Breast epithelium (tissue), 4 donors: ENCODE measurements at regions not wholly inside any gene's neighbourhood (a gene's known extent, or its start where the extent isn't known, plus 50 kb on each side); places are given as distances from the start of the nearest gene placed in this dataset.

ENCODE experiments used
- DNase-seq, 2 donors: peaks; one replicate each; pipeline ENCODE4 v3.0.0-alpha.2; 2019; ENCODE audit warnings: low spot score in 2 of 2
- H3K27ac ChIP-seq, 2 donors: fragments of 200-600 bp; sonication (generic) in 1 of 2; one replicate each; pipeline ENCODE4 v1.5.1; 2016 to 2019; ENCODE audit warnings: mild to moderate bottlenecking in 1 of 2
- H3K27me3 ChIP-seq, 2 donors: fragments of 200-600 bp; sonication (generic) in 1 of 2; one replicate each; pipeline versions ENCODE4 v1.5.1 to v1.6.0; 2017 to 2019; ENCODE audit warnings: control low read depth in 1 of 2, mild to moderate bottlenecking in 1 of 2
- H3K36me3 ChIP-seq: fragments of 200-600 bp; one replicate; pipeline ENCODE4 v1.5.1; 2019
- H3K4me1 ChIP-seq, 2 donors: fragments of 200-600 bp; sonication (generic); one replicate each; pipeline ENCODE4 v1.5.1; 2016 to 2019; ENCODE audit warnings: control low read depth in 1 of 2
- H3K4me3 ChIP-seq, 3 donors: fragments of 200-600 bp; sonication (generic); 1 replicate in 2 of 3; 2 replicates in 1 of 3; pipeline ENCODE4 v1.5.1; 2016 to 2019; ENCODE audit warnings: mild to moderate bottlenecking in 3 of 3, moderate library complexity in 2 of 3
- H3K9me3 ChIP-seq, 2 donors: fragments of 200-600 bp; sonication (generic) in 1 of 2; one replicate each; pipeline ENCODE4 v1.5.1; 2016 to 2019; ENCODE audit warnings: control low read depth in 1 of 2
- CTCF ChIP-seq, 3 donors: fragments of 450-650 bp; IDR thresholded peaks; one replicate each; pipeline ENCODE4 v1.5.1; 2016 to 2017; ENCODE audit warnings: antibody characterized with exemption in 3 of 3, mild to moderate bottlenecking in 3 of 3, moderate library complexity in 3 of 3
- POLR2A ChIP-seq: fragments of 450-650 bp; IDR thresholded peaks from one replicate; pipeline ENCODE4 v1.6.1; 2016; ENCODE audit warnings: antibody characterized with exemption, mild to moderate bottlenecking, moderate library complexity
- POLR2AphosphoS5 ChIP-seq, 3 donors: sonication (generic); formaldehyde crosslinking; IDR thresholded peaks; one replicate each; pipeline ENCODE4 v1.6.1; 2017; ENCODE audit warnings: antibody characterized with exemption in 3 of 3
- intact Hi-C: fragments of 100-400 bp; cut with DNase I; formaldehyde crosslinking; loops from one replicate; pipeline ENCODE4 v1.15.1; 2023; ENCODE audit warnings: low total_unique reads

DNA sequence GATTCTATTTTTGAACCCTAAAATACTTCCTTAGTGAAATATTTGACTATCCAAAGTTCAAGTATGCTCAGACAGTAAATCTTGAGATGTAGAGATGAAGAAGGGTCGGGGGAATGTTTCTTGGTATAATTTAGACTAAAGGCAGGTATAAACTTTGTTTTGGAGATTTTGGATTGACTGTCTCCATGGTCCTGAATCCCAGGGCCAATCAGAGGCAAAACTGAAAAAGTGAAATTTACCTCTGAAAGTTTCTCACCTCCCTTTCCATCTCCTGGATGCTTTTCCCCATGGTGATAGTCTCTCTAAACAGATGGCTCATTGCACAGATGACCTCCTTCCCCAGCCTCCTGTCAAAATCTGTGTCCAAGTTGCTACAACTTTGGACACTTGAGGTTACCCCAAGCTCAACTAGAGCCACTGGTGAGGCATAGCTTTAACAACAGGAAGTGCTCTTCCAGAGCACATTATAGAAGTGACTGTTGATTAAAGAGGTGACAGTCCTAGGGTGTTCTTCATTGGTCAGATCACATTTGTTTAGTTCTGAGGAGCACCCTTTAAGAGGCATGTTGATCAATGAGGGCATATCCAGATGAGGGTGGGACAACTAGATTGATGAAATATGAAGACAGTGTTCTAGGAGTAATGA, 128.4 kb downstream of the AKAP11 start:
- DNase-seq = no peak
- Histone ChIP-seq H3K36me3 (no peaks in the 10 kb centered on the region), H3K27ac (no peak overlapping the region), H3K4me1 (no peaks in the 10 kb centered on the region), H3K9me3 (no peaks in the 10 kb centered on the region), H3K4me3 (no peak overlapping the region), H3K27me3 (no peaks in the 10 kb centered on the region)
- no peak for TF ChIP-seq POLR2AphosphoS5 (IDR thresholded peaks at IDR 0.05)
- no peak for TF ChIP-seq POLR2A
- no peak for TF ChIP-seq CTCF (IDR thresholded peaks at IDR 0.05)
- intact Hi-C loops = no loop called here

DNA sequence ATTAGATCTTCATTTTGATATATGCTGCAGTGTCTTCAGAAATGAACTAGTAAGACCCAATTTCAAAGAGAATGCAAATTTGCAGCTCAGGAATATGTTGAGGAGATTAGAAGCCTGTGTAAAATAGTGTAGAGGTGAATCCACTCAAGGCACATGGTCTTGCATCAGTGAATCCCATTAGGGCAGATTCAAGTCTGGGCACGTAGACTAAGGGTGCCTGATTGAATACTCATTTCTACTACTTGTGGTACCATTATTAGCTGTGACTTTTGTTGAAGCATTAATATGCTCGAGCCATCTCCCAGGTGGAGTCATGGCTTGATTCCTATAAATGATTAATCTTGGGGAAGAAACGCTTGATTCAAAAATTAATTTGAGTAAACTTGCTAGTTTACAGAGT, 129.4 kb downstream of the AKAP11 start:
- H3K4me1 ChIP-seq = no peaks in the 10 kb centered on the region
- H3K27me3 ChIP-seq = no peaks in the 10 kb centered on the region
- intact Hi-C loops = no loop called here
- no peak overlapping the region for H3K4me3 ChIP-seq
- H3K9me3 ChIP-seq = no peaks in the 10 kb centered on the region
- no peak for DNase-seq
- TF ChIP-seq POLR2AphosphoS5 (IDR thresholded peaks at IDR 0.05) (no peak), POLR2A (no peak), CTCF (IDR thresholded peaks at IDR 0.05) (no peak)
- H3K27ac ChIP-seq = no peak overlapping the region
- no peaks in the 10 kb centered on the region for H3K36me3 ChIP-seq

GRCh38 chr13:42405665-42406390, 133.9 kb downstream of the AKAP11 start:
- DNase-seq = no peak
- Histone ChIP-seq H3K4me3 (no peak overlapping the region), H3K27me3 (no peaks in the 10 kb centered on the region), H3K4me1 (no peaks in the 10 kb centered on the region), H3K27ac (no peak overlapping the region), H3K36me3 (no peaks in the 10 kb centered on the region), H3K9me3 (no peaks in the 10 kb centered on the region)
- intact Hi-C loops = no loop called here
- no peak for TF ChIP-seq CTCF (IDR thresholded peaks at IDR 0.05)
- TF ChIP-seq POLR2AphosphoS5 (IDR thresholded peaks at IDR 0.05) = no peak
- no peak for TF ChIP-seq POLR2A

DNA sequence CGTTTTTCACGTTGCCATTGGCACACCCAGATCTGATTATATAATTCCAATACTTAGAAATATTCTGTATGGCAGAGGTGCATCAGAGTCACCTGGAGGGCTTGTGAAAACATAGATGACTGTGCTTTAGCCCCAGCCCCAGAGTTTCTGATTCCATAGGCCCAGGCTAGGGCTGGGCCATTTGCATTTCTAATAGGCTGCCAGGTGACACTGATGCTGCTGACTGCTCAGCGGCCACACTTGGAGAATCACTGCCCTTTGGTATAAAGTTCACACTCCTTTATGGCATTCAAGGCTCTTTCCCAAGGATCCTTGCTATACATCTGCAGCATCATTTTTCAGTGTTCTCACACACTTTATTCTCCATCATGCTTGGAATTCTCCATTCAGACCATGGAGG, 137.1 kb downstream of the AKAP11 start:
- Histone ChIP-seq H3K27me3 (no peaks in the 10 kb centered on the region), H3K36me3 (no peaks in the 10 kb centered on the region), H3K9me3 (no peaks in the 10 kb centered on the region), H3K4me1 (no peaks in the 10 kb centered on the region), H3K27ac (no peak overlapping the region), H3K4me3 (no peak overlapping the region)
- TF ChIP-seq CTCF (IDR thresholded peaks at IDR 0.05) = no peak
- no peak for TF ChIP-seq POLR2A
- no peak for TF ChIP-seq POLR2AphosphoS5 (IDR thresholded peaks at IDR 0.05)
- DNase-seq = no peak
- intact Hi-C loops = no loop called here

DNA sequence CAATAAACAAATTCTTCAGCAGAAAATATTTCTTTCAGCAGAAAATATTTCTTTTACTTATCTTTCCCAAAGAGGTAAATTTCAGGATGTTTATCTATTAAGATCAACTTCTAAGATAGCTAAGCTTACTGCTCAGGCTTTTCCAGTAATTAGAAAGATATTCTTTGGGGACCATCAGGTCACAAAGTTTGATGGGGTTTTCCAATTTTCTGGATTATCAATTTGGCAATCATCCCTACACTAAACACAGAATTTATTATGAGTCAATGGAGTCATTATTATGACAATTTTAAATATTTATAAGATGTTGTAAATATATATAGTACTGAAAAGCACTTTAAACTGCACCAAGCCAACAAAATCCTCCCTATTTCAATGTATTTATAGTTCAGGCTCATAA, 137.6 kb downstream of the AKAP11 start:
- Histone ChIP-seq H3K9me3 (no peaks in the 10 kb centered on the region), H3K4me3 (no peak overlapping the region), H3K4me1 (no peaks in the 10 kb centered on the region), H3K36me3 (no peaks in the 10 kb centered on the region), H3K27me3 (no peaks in the 10 kb centered on the region), H3K27ac (no peak overlapping the region)
- intact Hi-C loops = no loop called here
- TF ChIP-seq CTCF (IDR thresholded peaks at IDR 0.05) = no peak
- no peak for DNase-seq
